ENCODE measurements at regions not wholly inside any gene's neighbourhood (a gene's known extent, or its start where the extent isn't known, plus 50 kb on each side); places are given as distances from the start of the nearest gene placed in this dataset.

DNA sequence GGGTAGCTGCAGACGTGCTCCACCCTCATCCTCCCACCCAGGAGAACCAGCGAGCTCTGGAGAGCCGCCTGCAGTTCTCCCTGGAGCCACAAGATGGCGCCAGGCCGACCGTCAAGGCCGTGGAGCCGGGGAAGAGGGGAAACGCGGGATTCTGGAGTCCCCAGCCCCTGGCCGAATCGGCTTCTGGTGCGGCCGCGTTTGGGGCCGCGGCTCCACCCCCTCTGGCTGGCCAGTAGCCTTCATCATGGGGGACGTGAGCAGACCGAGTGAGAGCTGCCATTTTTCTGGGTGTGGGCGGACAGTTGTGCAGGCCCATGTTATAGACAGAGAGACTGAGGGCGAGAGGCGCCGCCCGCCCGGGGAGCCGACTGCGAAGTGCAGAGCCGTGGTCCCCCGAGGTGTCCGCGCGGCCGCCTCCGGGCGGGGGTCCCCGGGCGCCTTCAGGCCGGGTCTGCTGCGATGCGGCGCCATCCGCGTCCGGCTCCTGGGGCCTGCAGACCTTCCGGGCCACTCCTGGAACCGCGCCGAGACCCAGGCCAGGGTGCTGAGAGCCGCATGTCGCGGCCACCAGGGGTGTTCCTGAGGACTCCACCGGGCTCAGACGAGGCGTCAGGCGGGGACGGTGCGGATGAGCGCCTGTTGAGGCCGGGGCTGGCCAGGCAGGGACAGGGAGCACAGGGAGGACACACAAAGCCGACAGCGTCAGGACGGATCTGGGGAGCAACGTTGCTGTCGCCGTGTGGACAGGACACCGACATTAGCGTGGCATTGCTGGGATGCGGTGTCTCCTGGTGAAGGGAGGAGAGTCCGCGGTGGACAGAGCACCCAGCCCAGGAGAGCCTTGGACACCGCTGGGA is 418.2 kb upstream of the HS6ST1 start:
- peak; percentile 70 for DNase-seq

- DNase-seq = no peak
Measured at GRCh38 chr2:128737546-128737826, 418.8 kb upstream of the HS6ST1 start.

DNA sequence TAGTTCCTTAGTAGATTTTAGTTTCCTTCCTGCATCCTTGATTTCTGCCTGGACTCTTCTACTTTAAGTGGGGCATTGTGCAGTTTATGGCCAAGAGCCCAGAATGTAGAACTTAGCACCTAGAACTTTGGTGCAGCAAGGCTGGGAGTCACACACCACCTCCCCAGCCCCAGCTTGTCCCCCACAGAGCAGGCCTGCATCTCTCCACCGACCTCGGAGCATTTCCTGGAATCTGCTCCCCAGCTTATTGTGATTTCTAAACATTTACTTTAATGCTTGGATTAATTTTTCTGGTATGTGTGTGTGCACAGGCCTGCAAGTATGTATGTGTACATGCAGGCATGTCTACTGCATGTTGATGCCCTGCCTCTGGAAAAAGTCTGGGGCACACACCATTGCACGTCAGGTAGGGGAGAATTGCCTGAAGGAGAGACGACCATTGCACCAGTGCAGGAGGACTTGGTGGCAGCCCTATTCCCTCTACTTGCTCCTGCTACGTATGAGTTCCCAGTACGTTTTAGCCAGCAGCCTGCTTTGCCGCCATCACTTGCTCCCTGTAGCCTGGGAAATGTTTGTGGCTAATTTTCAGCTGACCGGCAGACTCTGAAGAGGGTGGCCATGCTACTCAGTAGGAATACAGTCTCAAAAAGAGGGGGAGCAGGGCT is 419.9 kb upstream of the HS6ST1 start:
- DNase-seq = no peak

- DNase-seq = no peak
Measured at GRCh38 chr2:128742467-128742866, 423.8 kb upstream of the HS6ST1 start.

GRCh38 chr2:128745946-128746345 is 427.3 kb upstream of the HS6ST1 start:
- DNase-seq = no peak

- DNase-seq = peak; percentile 29
Measured at GRCh38 chr2:128746356-128746755, 427.7 kb upstream of the HS6ST1 start.

DNA sequence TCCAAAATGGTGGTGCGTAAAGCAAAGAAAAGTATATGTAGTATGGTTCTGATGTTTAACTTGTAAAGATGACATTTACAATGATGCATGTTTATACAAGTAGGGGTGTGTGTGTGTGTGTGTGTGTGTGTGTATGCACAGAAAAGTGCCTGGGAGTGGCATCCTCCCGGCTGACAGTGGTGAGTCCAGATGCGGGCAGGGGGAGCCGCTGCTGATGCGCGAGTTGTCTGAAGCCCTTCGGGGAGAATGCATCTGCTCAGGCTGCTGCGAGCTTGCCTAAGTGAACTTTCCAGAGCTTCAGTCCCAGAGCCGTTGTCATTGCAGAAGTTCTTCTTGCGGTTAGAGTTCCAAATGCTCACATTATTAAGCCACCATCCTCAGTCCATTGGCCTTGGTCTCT is 429.7 kb upstream of the HS6ST1 start:
- no peak for DNase-seq

GRCh38 chr2:128748835-128749605 is 430.4 kb upstream of the HS6ST1 start:
- DNase-seq = no peak

DNA sequence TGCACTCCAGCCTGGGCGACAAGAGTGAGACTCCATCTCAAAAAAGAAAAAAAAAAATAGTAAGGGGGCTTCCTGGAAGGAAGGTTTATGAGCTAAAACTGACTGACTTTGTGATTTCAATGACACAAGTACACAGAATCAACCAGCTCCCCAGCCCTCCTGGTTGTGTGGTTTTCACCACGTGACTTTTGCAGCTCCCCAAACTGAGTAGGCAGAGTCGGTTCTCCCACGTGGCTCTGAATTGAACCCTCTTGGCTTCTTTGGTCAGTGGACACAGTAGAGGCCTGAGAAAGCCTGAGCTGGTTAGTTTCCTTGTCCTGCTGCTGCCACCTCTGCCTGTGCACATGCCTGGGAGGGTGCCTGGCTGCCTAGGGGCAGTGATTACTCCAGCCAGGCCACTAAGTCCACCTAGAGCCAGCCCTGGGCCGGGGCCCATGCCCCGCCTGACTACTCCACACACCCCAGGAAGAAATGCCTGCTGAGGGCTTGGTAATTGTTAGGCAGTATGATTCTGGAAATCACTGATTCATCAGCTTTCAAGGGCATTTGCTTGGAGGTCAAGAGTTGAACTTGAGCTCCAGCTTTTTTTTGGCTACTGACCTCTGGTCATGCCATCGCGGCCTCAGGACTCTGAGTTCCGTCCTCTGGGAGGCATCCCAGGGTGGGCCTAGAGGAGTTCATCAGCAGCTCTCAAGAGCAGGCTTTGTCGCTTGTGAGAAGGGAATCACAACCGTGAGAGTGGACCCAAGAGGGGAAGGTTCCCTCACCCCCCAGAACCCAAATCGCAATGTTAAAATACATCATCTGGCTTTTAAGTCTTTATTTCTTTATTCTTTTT is 431.9 kb upstream of the HS6ST1 start:
- DNase-seq = no peak

- no peak for DNase-seq
Measured at GRCh38 chr2:128751746-128752145, 433.1 kb upstream of the HS6ST1 start.

DNA sequence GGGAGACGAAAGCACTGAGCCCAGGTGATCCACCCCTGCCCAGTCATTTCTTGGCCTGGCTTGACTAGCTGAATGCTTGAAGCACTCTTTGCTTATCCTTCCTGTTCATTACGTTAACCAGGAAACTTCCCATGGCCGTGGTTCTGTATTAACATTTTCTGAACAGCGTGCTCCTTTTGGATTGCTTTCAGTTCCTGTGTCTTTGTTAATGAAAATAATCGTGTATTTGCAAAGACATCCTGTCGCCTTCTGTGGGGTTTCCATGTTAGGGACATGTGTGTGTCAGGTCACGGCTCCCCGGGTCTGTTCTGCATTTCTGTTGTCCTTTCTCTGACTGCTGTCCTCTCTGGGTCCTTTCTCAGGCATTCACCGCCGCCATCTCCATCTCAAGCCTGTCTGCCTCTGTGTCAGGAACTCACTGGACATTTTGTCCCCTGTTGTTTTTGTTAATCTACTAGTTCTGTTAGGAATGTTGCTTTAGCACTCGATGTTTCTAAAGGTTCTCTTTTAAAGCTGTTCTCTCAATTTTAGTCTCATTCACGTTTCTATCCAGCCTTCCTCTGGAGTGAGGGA is 434.1 kb upstream of the HS6ST1 start:
- no peak for DNase-seq

GRCh38 chr2:128753321-128753720 is 434.7 kb upstream of the HS6ST1 start:
- no peak for DNase-seq

- no peak for DNase-seq
Measured at GRCh38 chr2:128753800-128754199, 435.1 kb upstream of the HS6ST1 start.

DNA sequence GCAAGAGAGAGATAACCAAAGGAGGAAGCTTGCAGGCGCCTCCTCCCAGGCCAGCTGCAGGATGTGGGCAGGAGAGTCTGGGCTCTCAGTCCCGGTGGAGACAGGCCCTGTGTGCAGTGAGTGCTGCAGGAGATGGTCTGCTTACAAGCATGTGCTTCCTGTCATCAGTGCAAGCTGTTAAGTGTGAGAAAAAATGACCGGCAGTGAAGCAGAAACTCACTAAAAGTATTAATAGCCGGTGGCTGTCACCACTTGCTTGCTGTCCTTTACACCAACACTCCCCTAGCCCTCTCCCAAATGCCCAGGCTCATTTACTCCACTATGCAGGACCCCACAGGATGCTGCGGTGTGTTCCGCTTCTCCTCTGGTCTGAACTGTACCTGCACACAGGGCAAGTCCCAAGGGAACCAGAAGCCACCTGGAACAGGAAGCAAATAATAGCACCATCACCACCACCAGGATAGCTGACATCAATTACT is 435.6 kb upstream of the HS6ST1 start:
- peak; percentile 14 for DNase-seq

DNA sequence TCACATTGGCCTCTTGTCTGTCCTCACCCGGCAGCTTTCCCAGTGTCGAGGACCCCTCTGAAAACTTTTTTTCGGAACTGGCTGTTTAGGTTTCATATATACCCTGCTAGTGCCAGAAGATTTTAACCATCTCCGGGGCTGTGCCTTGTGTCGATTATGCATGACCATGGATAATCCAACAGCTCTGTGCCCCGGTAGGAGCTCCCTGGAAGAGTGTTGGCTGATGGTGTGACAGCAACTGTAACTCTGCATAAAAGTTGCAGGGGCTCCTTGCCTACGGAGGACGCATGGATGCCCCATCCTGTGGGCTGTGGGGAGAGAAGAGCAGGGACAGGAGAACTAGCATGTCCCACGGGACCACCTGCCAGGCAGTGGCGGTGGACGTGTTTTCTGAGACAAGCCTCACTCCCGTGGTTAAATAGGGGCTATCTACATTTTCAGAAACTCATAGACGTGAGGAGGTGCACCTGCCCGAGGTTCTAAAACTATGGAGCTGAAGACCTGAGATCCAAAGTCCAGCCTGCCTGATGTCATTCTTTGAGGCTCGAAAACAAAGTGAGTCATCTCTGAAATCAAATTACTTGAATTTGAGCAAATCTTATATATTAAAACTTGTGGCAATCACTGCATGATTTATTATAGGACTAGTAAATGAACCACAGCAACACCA is 437.2 kb upstream of the HS6ST1 start:
- no peak for DNase-seq

DNA sequence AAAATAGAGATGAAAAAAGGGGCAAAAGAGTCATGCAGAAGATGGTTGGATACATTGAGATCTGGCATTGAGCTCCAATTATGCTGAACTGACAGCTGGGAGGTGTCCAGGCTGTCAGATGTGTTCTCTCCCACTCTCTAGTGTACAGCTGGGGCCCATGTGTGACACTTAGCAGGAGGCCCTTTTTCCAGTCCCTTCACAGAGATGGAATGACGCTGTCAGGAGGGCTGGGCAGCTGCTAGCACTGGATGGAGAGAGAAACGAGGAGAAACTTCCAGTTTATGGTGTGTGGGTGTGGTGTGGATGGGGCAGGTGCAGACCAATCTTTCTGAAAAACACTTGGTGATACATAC is 437.7 kb upstream of the HS6ST1 start:
- DNase-seq = no peak

GRCh38 chr2:128765811-128766210 is 447.1 kb upstream of the HS6ST1 start:
- no peak for DNase-seq

- DNase-seq = no peak
Measured at GRCh38 chr2:128768041-128768440, 449.4 kb upstream of the HS6ST1 start.

DNA sequence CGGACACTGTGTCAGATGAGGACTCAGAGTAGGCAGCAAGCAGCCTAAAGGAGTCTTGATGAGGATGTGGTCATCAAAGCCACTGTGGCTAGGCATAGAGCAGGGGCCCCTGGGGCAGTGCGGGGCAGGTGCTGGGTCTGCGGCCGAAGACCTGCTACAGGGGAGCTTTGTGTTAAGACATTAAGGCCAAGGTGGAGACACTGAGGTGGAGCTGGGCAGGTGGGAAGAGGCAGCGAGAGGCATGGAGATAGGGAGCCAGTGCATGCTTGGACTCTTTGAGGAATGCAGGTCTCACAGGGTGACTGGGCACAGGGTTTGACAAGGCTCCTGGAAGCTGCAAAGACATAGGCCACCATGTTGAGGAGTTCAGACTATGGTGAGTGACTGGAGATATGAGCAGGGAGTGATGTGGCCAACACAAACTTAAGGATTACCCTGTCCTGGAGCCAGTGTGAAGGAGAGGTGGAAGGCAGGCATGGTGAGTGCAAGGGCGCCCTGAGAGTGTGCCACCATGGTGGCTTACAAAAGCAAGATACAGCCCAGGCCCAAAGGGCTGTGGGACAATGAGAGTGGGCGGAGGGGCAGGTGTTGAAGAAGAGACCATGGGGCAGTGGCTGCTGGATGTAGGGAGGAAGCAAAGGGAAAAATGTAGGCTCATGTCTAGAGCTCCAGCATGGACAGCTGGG is 450.9 kb upstream of the HS6ST1 start:
- no peak for DNase-seq

GRCh38 chr2:128770143-128771085 is 451.7 kb upstream of the HS6ST1 start:
- DNase-seq = no peak
